GDM1 (cell line): ENCODE measurements at regions not wholly inside any gene's neighbourhood (a gene's known extent, or its start where the extent isn't known, plus 50 kb on each side); places are given as distances from the start of the nearest gene placed in this dataset.
"Not testable (repeated sequence)": the region's sequence is repeated elsewhere in the genome, so short reads cannot be mapped to it uniquely, and the experiment has no call there.

Experiments
- DNase-seq: peaks from one replicate; lab custom pipeline; 2025; lab: John Stamatoyannopoulos, UW

- DNase-seq = no peak
Observed at GRCh38 chr2:241957276-241957675, 87.7 kb downstream of the RTP5 start.

- DNase-seq = no peak
Observed at GRCh38 chr2:241958818-241959545, 89.5 kb downstream of the RTP5 start.

- no peak for DNase-seq
Observed at GRCh38 chr2:241959751-241960269, 90.3 kb downstream of the RTP5 start.

- DNase-seq = no peak
Observed at GRCh38 chr2:241961454-241961853, 91.9 kb downstream of the RTP5 start.

GRCh38 chr2:241964133-241964532, 94.6 kb downstream of the RTP5 start:
- DNase-seq = no peak

GRCh38 chr2:241965931-241966412, 96.4 kb downstream of the RTP5 start:
- peak; percentile 91 for DNase-seq

GRCh38 chr2:241966647-241967466, 97.3 kb downstream of the RTP5 start:
- DNase-seq = no peak

GRCh38 chr2:241967467-241968144, 98.1 kb downstream of the RTP5 start:
- no peak for DNase-seq

- DNase-seq = no peak
Observed at GRCh38 chr2:241968417-241968816, 98.9 kb downstream of the RTP5 start.

GRCh38 chr2:241969182-241969581, 99.7 kb downstream of the RTP5 start:
- DNase-seq = not testable (repeated sequence)

- DNase-seq = no peak
Observed at GRCh38 chr2:241970716-241971115, 101.2 kb downstream of the RTP5 start.

- DNase-seq = no peak
Observed at GRCh38 chr2:241974096-241974495, 104.6 kb downstream of the RTP5 start.

GRCh38 chr2:241974851-241975592, 105.5 kb downstream of the RTP5 start:
- no peak for DNase-seq

- no peak for DNase-seq
Observed at GRCh38 chr2:241975593-241976284, 106.2 kb downstream of the RTP5 start.

GRCh38 chr2:241976296-241976695, 106.8 kb downstream of the RTP5 start:
- no peak for DNase-seq

GRCh38 chr2:241977557-241978300, 108.2 kb downstream of the RTP5 start:
- DNase-seq = no peak

- no peak for DNase-seq
Observed at GRCh38 chr2:241978670-241979069, 109.1 kb downstream of the RTP5 start.

- DNase-seq = no peak
Observed at GRCh38 chr2:241980193-241980592, 110.7 kb downstream of the RTP5 start.

- no peak for DNase-seq
Observed at GRCh38 chr2:241981076-241981700, 111.7 kb downstream of the RTP5 start.
